Calu3 (cell line): ENCODE measurements at regions not wholly inside any gene's neighbourhood (a gene's known extent, or its start where the extent isn't known, plus 50 kb on each side); places are given as distances from the start of the nearest gene placed in this dataset.
"Not testable (repeated sequence)": the region's sequence is repeated elsewhere in the genome, so short reads cannot be mapped to it uniquely, and the experiment has no call there.

Experiments
- BruUV-seq: library from RNA; stranded (reverse); fragments of 400-500 nt; replicated peaks from 2 replicates; lab custom pipeline; 2021; lab: Mats Ljungman, UMichigan
- CTCF ChIA-PET: fragments of 300-600 bp; sonication (Branson Sonifier 250); formaldehyde crosslinking; loops from one replicate; lab custom pipeline; 2022; ENCODE audit warnings: antibody characterized with exemption; lab: Charles Lee
- DNase-seq: peaks from one replicate; pipeline ENCODE4 v3.0.0; 2022
- H3K27ac Mint-ChIP-seq: one replicate; pipeline ENCODE4 v1.8.0; 2022; ENCODE audit warnings: mixed read lengths; ENCODE audit not compliant: unreplicated experiment
- H3K27me3 Mint-ChIP-seq: one replicate; pipeline ENCODE4 v1.8.0; 2022; ENCODE audit warnings: mixed read lengths; ENCODE audit not compliant: unreplicated experiment
- H3K36me3 Mint-ChIP-seq: one replicate; pipeline ENCODE4 v1.8.0; 2022; ENCODE audit warnings: mild to moderate bottlenecking, moderate library complexity, mixed read lengths; ENCODE audit not compliant: insufficient read depth, unreplicated experiment
- H3K4me1 Mint-ChIP-seq: one replicate; pipeline ENCODE4 v1.8.0; 2022; ENCODE audit warnings: mild to moderate bottlenecking, low read depth, mixed read lengths; ENCODE audit not compliant: unreplicated experiment
- H3K4me3 Mint-ChIP-seq: one replicate; pipeline ENCODE4 v1.8.0; 2022; ENCODE audit warnings: mild to moderate bottlenecking, low read depth, moderate library complexity, mixed read lengths; ENCODE audit not compliant: unreplicated experiment
- H3K9me3 Mint-ChIP-seq: one replicate; pipeline ENCODE4 v1.8.0; 2022; ENCODE audit warnings: low read depth, mixed read lengths; ENCODE audit not compliant: unreplicated experiment
- CTCF ChIP-seq: fragments of 200-600 bp; IDR thresholded peaks from one replicate; pipeline ENCODE4 v1.8.0; 2022; ENCODE audit warnings: antibody characterized with exemption; ENCODE audit not compliant: unreplicated experiment
- intact Hi-C: fragments of 100-400 bp; cut with micrococcal nuclease; formaldehyde crosslinking; loops from one replicate; pipeline ENCODE4 v1.10.0; 2022; ENCODE audit not compliant: unreplicated experiment

DNA sequence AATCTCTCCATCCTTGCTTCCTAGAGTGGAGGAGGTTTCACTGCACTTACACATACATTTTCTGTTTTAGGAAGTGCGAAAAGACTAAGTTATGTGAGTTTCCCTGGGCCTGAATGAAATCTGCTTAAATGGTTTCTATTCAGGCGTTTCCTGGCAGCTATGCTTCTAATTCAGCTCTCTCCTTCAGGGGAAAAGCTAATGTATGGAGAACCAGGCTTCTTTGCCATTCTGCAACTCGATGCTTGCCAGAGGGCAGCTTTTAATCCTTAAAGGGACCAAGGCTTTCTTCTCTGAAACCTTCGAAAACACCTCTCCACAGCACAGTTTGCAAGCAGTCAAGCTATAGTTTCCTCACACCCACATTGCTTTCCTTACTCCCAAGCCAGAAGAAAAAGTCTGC, 89.5 kb upstream of the ARX start:
- no peaks in the 10 kb centered on the region for H3K27me3 Mint-ChIP-seq
- H3K36me3 Mint-ChIP-seq, result no peaks in the 10 kb centered on the region
- no TSS peak for BruUV-seq
- no peak for DNase-seq
- no peak for TF ChIP-seq CTCF
- intact Hi-C loops, result no loop called here
- no peaks in the 10 kb centered on the region for H3K9me3 Mint-ChIP-seq
- no peaks in the 10 kb centered on the region for H3K4me1 Mint-ChIP-seq
- CTCF ChIA-PET, result no interaction called here
- H3K27ac Mint-ChIP-seq, result no peak overlapping the region
- no peak overlapping the region for H3K4me3 Mint-ChIP-seq

DNA sequence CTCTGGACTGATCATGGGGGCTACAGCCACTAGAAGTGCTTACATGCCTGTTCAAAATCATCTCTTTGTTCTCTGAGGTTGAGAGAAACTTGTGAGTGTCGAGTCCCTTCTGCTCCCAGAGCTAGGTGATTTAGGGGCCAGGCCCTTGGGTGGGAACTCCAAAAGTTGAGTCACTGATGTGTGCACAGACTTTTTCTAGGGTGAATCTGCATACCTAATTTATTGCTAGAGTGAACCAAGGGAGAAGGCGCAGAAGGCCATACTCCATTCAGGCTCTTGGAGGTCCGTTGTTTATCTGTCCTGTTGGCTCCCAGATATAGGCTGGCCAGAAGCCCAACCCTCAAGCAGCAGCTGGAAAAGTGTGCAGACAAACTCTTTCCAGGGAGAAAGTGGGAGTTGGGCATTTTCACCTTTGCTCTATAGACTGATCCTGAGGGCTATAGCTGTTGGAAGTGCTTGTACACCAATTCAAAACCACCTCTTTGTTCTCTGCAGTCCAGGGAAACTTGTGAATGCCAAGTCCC, 80.8 kb upstream of the ARX start:
- no peak overlapping the region for H3K27ac Mint-ChIP-seq
- no peak for DNase-seq
- intact Hi-C loops, result no loop called here
- no peaks in the 10 kb centered on the region for H3K36me3 Mint-ChIP-seq
- BruUV-seq, result no TSS peak
- TF ChIP-seq CTCF, result no peak
- H3K4me3 Mint-ChIP-seq, result no peak overlapping the region
- CTCF ChIA-PET, result no interaction called here
- no peaks in the 10 kb centered on the region for H3K9me3 Mint-ChIP-seq
- no peaks in the 10 kb centered on the region for H3K4me1 Mint-ChIP-seq
- peaks cover 12% of the 10 kb centered on the region for H3K27me3 Mint-ChIP-seq

DNA sequence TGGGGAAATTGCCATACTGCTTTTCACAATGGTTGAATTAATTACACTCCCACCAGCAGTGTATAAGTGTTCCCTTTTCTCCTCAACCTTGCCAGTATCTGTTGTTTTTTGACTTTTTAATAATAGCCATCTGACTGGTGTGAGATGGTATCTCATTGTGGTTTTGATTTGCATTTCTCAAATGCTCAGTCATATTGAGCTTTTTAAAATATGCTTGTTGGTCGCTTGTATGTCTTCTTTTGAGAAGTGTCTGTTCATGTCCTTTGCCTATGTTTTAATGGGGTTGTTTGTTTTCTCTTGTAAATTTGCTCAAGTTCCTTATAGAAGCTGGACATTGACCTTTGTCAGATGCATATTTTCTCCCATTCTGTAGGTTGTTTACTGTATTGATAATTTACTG, 75.4 kb upstream of the ARX start:
- CTCF ChIA-PET, H3K27ac Mint-ChIP-seq, H3K4me3 Mint-ChIP-seq, intact Hi-C loops, H3K9me3 Mint-ChIP-seq, H3K36me3 Mint-ChIP-seq, BruUV-seq, H3K27me3 Mint-ChIP-seq, H3K4me1 Mint-ChIP-seq, DNase-seq: not testable (repeated sequence)

GRCh38 chrX:25084446-25084845, 68.7 kb upstream of the ARX start:
- H3K4me1 Mint-ChIP-seq, result no peaks in the 10 kb centered on the region
- DNase-seq, result no peak
- H3K9me3 Mint-ChIP-seq, result peaks cover 3% of the 10 kb centered on the region
- no TSS peak for BruUV-seq
- peaks cover 15% of the 10 kb centered on the region for H3K27me3 Mint-ChIP-seq
- TF ChIP-seq CTCF, result no peak
- H3K27ac Mint-ChIP-seq, result no peak overlapping the region
- no peaks in the 10 kb centered on the region for H3K36me3 Mint-ChIP-seq
- no peak overlapping the region for H3K4me3 Mint-ChIP-seq
- intact Hi-C loops, result no loop called here
- CTCF ChIA-PET, result no interaction called here

DNA sequence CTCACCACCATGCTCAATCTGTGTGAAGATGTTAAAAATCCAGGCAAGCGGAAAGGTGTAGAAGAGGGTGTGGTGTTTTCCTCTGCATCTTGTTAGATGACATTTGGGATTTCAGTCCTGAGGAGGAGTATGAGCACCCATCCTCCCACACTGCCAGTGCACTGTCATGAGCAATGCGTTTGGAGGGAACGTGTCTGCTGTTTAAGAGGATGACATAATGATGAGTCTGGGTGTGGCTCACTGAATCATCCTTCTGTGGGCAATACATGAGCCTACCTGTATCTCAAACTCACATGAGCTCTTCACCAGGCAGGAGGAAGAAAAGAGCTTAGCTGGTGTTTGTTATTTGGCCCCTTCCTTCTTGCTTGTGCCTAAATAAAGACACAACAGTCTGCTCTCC, 67.9 kb upstream of the ARX start:
- H3K9me3 Mint-ChIP-seq, result no peaks in the 10 kb centered on the region
- CTCF ChIA-PET, result no interaction called here
- DNase-seq, result no peak

More for the DNA sequence above, 67.9 kb upstream of the ARX start:
- H3K4me3 Mint-ChIP-seq, result no peak overlapping the region
- intact Hi-C loops, result no loop called here
- BruUV-seq, result no TSS peak
- TF ChIP-seq CTCF, result no peak
- no peaks in the 10 kb centered on the region for H3K36me3 Mint-ChIP-seq
- H3K4me1 Mint-ChIP-seq, result no peaks in the 10 kb centered on the region
- no peak overlapping the region for H3K27ac Mint-ChIP-seq
- H3K27me3 Mint-ChIP-seq, result peaks cover 15% of the 10 kb centered on the region
